Embryonic facial prominence (tissue), 1 donor: ENCODE measurements at regions not wholly inside any gene's neighbourhood (a gene's known extent, or its start where the extent isn't known, plus 50 kb on each side); places are given as distances from the start of the nearest gene placed in this dataset.

Experiments
- DNase-seq: peaks from one replicate; pipeline ENCODE4 v3.0.0-alpha.2; 2016; ENCODE audit errors: extremely low spot score

GRCh38 chr3:117550766-117551165, 841.2 kb downstream of the TUSC7 start:
- DNase-seq, result no peak

- DNase-seq, result no peak
These were observed 843.9 kb downstream of the TUSC7 start for GRCh38 chr3:117553461-117553860.

GRCh38 chr3:117556646-117557407, 847.2 kb downstream of the TUSC7 start:
- DNase-seq, result no peak

- no peak for DNase-seq
These were observed 848.0 kb downstream of the TUSC7 start for GRCh38 chr3:117557464-117558090.

- DNase-seq, result no peak
These were observed 849.1 kb downstream of the TUSC7 start for GRCh38 chr3:117558681-117559080.

GRCh38 chr3:117562000-117562399, 852.4 kb downstream of the TUSC7 start:
- DNase-seq, result no peak

GRCh38 chr3:117563063-117563462, 853.5 kb downstream of the TUSC7 start:
- no peak for DNase-seq

- no peak for DNase-seq
These were observed 856.2 kb downstream of the TUSC7 start for GRCh38 chr3:117565777-117566176.

- no peak for DNase-seq
These were observed 857.3 kb downstream of the TUSC7 start for GRCh38 chr3:117566926-117567325.

GRCh38 chr3:117567382-117567781, 857.8 kb downstream of the TUSC7 start:
- no peak for DNase-seq

- DNase-seq, result no peak
These were observed 858.3 kb downstream of the TUSC7 start for GRCh38 chr3:117567906-117568305.

- no peak for DNase-seq
These were observed 863.2 kb downstream of the TUSC7 start for GRCh38 chr3:117572786-117573185.

GRCh38 chr3:117580806-117581205, 871.2 kb downstream of the TUSC7 start:
- DNase-seq, result no peak

- DNase-seq, result no peak
These were observed 876.6 kb downstream of the TUSC7 start for GRCh38 chr3:117586161-117586560.

GRCh38 chr3:117587416-117587815, 877.8 kb downstream of the TUSC7 start:
- DNase-seq, result no peak

- no peak for DNase-seq
These were observed 879.9 kb downstream of the TUSC7 start for GRCh38 chr3:117589454-117589853.

GRCh38 chr3:117595615-117596014, 886.0 kb downstream of the TUSC7 start:
- DNase-seq, result no peak

GRCh38 chr3:117596503-117596902, 886.9 kb downstream of the TUSC7 start:
- no peak for DNase-seq

GRCh38 chr3:117597865-117598264, 888.3 kb downstream of the TUSC7 start:
- no peak for DNase-seq

- no peak for DNase-seq
These were observed 890.5 kb downstream of the TUSC7 start for GRCh38 chr3:117600112-117600511.

- DNase-seq, result no peak
These were observed 891.1 kb downstream of the TUSC7 start for GRCh38 chr3:117600666-117601065.

GRCh38 chr3:117602058-117602644, 892.6 kb downstream of the TUSC7 start:
- no peak for DNase-seq

GRCh38 chr3:117603097-117603496, 893.5 kb downstream of the TUSC7 start:
- no peak for DNase-seq
